HepG2 (cell line): ENCODE measurements at regions not wholly inside any gene's neighbourhood (a gene's known extent, or its start where the extent isn't known, plus 50 kb on each side); places are given as distances from the start of the nearest gene placed in this dataset.

Experiments
- ATAC-seq: fragments of 200-7000 bp; cut with Tn5 transposase; 3 replicates; pipeline ENCODE4 v1.9.1; 2020; ENCODE audit warnings: mild to moderate bottlenecking, moderate library complexity
- BruUV-seq: library from RNA; stranded (reverse); fragments of 400-500 nt; replicated peaks from 2 replicates; lab custom pipeline; 2021; lab: Mats Ljungman, UMichigan
- CTCF ChIA-PET: fragments of 300-600 bp; formaldehyde crosslinking; extraction: SDS; loops from one replicate; lab custom pipeline; 2021; ENCODE audit warnings: low total read pairs, inconsistent platforms, low intra/inter-chr PET ratio; lab: Yijun Ruan, JAX
- POLR2A ChIA-PET: fragments of 350-600 bp; sonication (Branson Sonifier 250); formaldehyde crosslinking; loops from one replicate; lab custom pipeline; 2020; ENCODE audit warnings: antibody characterized with exemption, inconsistent platforms; lab: Yijun Ruan, JAX
- DNase-seq: peaks from one replicate; pipeline ENCODE4 v3.0.0-alpha.2; 2015; ENCODE audit warnings: low spot score
- FAIRE-seq: peaks from 3 replicates; lab custom pipeline; 2011; peaks lifted over from hg19 to GRCh38; lab: Jason Lieb, UNC
- H2AFZ ChIP-seq: one replicate; pipeline ENCODE4 v1.6.1; 2011; ENCODE audit warnings: low read length, inconsistent platforms
- H3K27ac ChIP-seq: fragments of 300-600 bp; 3 replicates; pipeline ENCODE4 v1.8.0; 2011; ENCODE audit warnings: mixed run types, mild to moderate bottlenecking, mixed read lengths, low read length, inconsistent platforms; ENCODE audit not compliant: insufficient read depth; ENCODE audit errors: extremely low read length
- H3K27me3 ChIP-seq, 2 experiments: fragments of 200-600 bp in 1 of 2; 2 replicates in 1 of 2; 3 replicates in 1 of 2; pipeline versions ENCODE4 v1.6.0 to v1.8.0; 2011; ENCODE audit warnings: low read length in 2 of 2, mild to moderate bottlenecking in 2 of 2, moderate library complexity in 2 of 2, inconsistent platforms in 1 of 2; ENCODE audit not compliant: insufficient read depth in 2 of 2, control insufficient read depth in 1 of 2
- H3K36me3 ChIP-seq, 2 experiments: fragments of 200-600 bp in 1 of 2; replicated peaks in 1 of 2; 2 replicates in 1 of 2; 3 replicates in 1 of 2; pipeline versions ENCODE4 v1.5.1 to v1.8.0; 2011; ENCODE audit warnings: low read length in 2 of 2, inconsistent platforms in 1 of 2; ENCODE audit not compliant: insufficient read depth in 2 of 2, control insufficient read depth in 1 of 2
- H3K4me1 ChIP-seq: 2 replicates; pipeline ENCODE4 v1.5.1; 2012; ENCODE audit warnings: low read length, inconsistent platforms; ENCODE audit not compliant: insufficient read depth
- H3K4me2 ChIP-seq: 2 replicates; pipeline ENCODE4 v1.6.0; 2011; ENCODE audit warnings: low read depth, low read length, inconsistent platforms
- H3K4me3 ChIP-seq, 3 experiments: fragments of 200-600 bp in 1 of 3; sonication (generic), shearing (Covaris generic) in 1 of 3; replicated peaks in 1 of 3; 2 replicates each; pipeline ENCODE4 v1.5.1; 2011 to 2016; ENCODE audit warnings: low read length in 3 of 3, inconsistent platforms in 2 of 3, low read depth in 2 of 3, mild to moderate bottlenecking in 2 of 3, control low read depth in 1 of 3, mixed read lengths in 1 of 3; ENCODE audit not compliant: insufficient read depth in 1 of 3
- H3K79me2 ChIP-seq: one replicate; pipeline ENCODE4 v1.6.1; 2011; ENCODE audit warnings: low read length, inconsistent platforms; ENCODE audit not compliant: insufficient read depth
- H3K9ac ChIP-seq: 2 replicates; pipeline ENCODE4 v1.6.0; 2011; ENCODE audit warnings: mild to moderate bottlenecking, low read depth, low read length, inconsistent platforms; ENCODE audit not compliant: insufficient read depth
- H3K9me3 ChIP-seq: 2 replicates; pipeline ENCODE4 v1.5.1; 2012; ENCODE audit warnings: mild to moderate bottlenecking, low read length
- H4K20me1 ChIP-seq: 2 replicates; pipeline ENCODE4 v1.6.0; 2011; ENCODE audit warnings: inconsistent platforms, mild to moderate bottlenecking, low read length, moderate library complexity; ENCODE audit not compliant: insufficient read depth
- ELK4 ChIP-seq: sonication (generic); formaldehyde crosslinking; IDR thresholded peaks from 2 replicates; pipeline ENCODE4 v1.9.0; 2021; ENCODE audit warnings: missing genetic modification reagents, borderline replicate concordance
- GABPB1 ChIP-seq: IDR thresholded peaks from 2 replicates; pipeline ENCODE4 v1.6.1; 2016; ENCODE audit warnings: mild to moderate bottlenecking, missing genetic modification reagents, moderate library complexity, missing compliant biosample characterization
- GPBP1L1 ChIP-seq: sonication (generic); formaldehyde crosslinking; IDR thresholded peaks from 2 replicates; pipeline ENCODE4 v1.5.0; 2020; ENCODE audit warnings: mild to moderate bottlenecking, missing genetic modification reagents
- GTF2F1 ChIP-seq: fragments of 150-350 bp; IDR thresholded peaks from 2 replicates; pipeline ENCODE4 v1.6.1; 2014; ENCODE audit warnings: low read length
- JDP2 ChIP-seq: sonication (generic); formaldehyde crosslinking; IDR thresholded peaks from 2 replicates; pipeline ENCODE4 v1.8.1; 2022; ENCODE audit warnings: missing genetic modification reagents, borderline replicate concordance
- MAFF ChIP-seq: IDR thresholded peaks from 2 replicates; pipeline ENCODE4 v1.6.1; 2011; ENCODE audit warnings: low read depth, low read length, improper control_type of control experiment
- MAFK ChIP-seq, 2 experiments: IDR thresholded peaks in 1 of 2; conservative IDR thresholded peaks in 1 of 2; 2 replicates each; pipeline ENCODE4 v1.6.1; 2011; ENCODE audit warnings: improper control_type of control experiment in 2 of 2, low read length in 2 of 2
- NBN ChIP-seq: fragments of 450-650 bp; conservative IDR thresholded peaks from 2 replicates; pipeline ENCODE4 v1.6.1; 2017
- NFKB2 ChIP-seq: sonication (generic); formaldehyde crosslinking; IDR thresholded peaks from 2 replicates; pipeline ENCODE4 v1.4.0; 2020; ENCODE audit warnings: missing genetic modification reagents, borderline replicate concordance
- PCBP2 ChIP-seq: fragments of 200-400 bp; formaldehyde crosslinking; optimal IDR thresholded peaks from 2 replicates; pipeline ENCODE3; 2018; ENCODE audit warnings: low read length, low read depth; ENCODE audit not compliant: poor library complexity, severe bottlenecking
- PLRG1 ChIP-seq: fragments of 450-650 bp; conservative IDR thresholded peaks from 2 replicates; pipeline ENCODE4 v1.6.1; 2016
- ZNF33A ChIP-seq: sonication (generic); formaldehyde crosslinking; IDR thresholded peaks from 2 replicates; pipeline ENCODE4 v1.5.1; 2020; ENCODE audit warnings: missing genetic modification reagents, mild to moderate bottlenecking, moderate library complexity, borderline replicate concordance
- ZNF484 ChIP-seq: sonication (generic); formaldehyde crosslinking; IDR thresholded peaks from 2 replicates; pipeline ENCODE4 v1.5.1; 2020; ENCODE audit warnings: mild to moderate bottlenecking, low read depth, missing genetic modification reagents, borderline replicate concordance
- ZNF605 ChIP-seq: sonication (generic); formaldehyde crosslinking; IDR thresholded peaks from 2 replicates; pipeline ENCODE4 v1.8.0; 2022; ENCODE audit warnings: mild to moderate bottlenecking, missing genetic modification reagents
- ZNF781 ChIP-seq: sonication (generic); formaldehyde crosslinking; IDR thresholded peaks from 2 replicates; pipeline ENCODE4 v1.5.1; 2020; ENCODE audit warnings: borderline replicate concordance, mild to moderate bottlenecking, missing genetic modification reagents; ENCODE audit errors: not compliant biosample characterization
- ZNF879 ChIP-seq: sonication (generic); formaldehyde crosslinking; IDR thresholded peaks from 2 replicates; pipeline ENCODE4 v1.8.1; 2023; ENCODE audit warnings: missing genetic modification reagents
- ZNF883 ChIP-seq: sonication (generic); formaldehyde crosslinking; IDR thresholded peaks from 2 replicates; pipeline ENCODE4 v1.5.1; 2020; ENCODE audit warnings: mild to moderate bottlenecking, missing genetic modification reagents; ENCODE audit errors: not compliant biosample characterization
- WGBS: methylation state at CpG from one replicate; pipeline ENCODE4 v1.1.6; 2017; ENCODE audit warnings: low lambda C conversion rate; 5-methylcytosine and 5-hydroxymethylcytosine counted together
- in situ Hi-C: cut with HindIII; loops from 2 replicates; pipeline ENCODE4 v1.10.0; 2017; ENCODE audit warnings: low pct_unique_long_range_greater_than_20kb; ENCODE audit not compliant: extremely low pct_ligation_motif_present
- intact Hi-C: fragments of 100-400 bp; cut with micrococcal nuclease; formaldehyde crosslinking; loops from one replicate; pipeline ENCODE4 v1.10.0; 2022; ENCODE audit not compliant: unreplicated experiment

GRCh38 chr5:5050801-5051200 is 89.3 kb upstream of the ADAMTS16 start:
- DNase-seq: no peak
- CTCF ChIA-PET: no interaction called here
- TF ChIP-seq PCBP2: no peak
- TF ChIP-seq ZNF484 (CRISPR knock-in tag): no peak
- TF ChIP-seq GABPB1 (CRISPR knock-in tag): no peak
- TF ChIP-seq ELK4 (CRISPR knock-in tag): no peak
- no peak for FAIRE-seq
- 8% methylated on average over 3 of the region's 3 CpGs for WGBS
- in situ Hi-C loops: no loop called here
- H3K9ac ChIP-seq: no peak overlapping the region
- no TSS peak for BruUV-seq
- H3K36me3 ChIP-seq: no peaks in the 10 kb centered on the region
- H3K4me1 ChIP-seq: no peaks in the 10 kb centered on the region
- intact Hi-C loops: no loop called here
- no peaks in the 10 kb centered on the region for H3K27me3 ChIP-seq
- POLR2A ChIA-PET: no interaction called here
- H3K27ac ChIP-seq: no peak overlapping the region
- no peak overlapping the region for H3K4me3 ChIP-seq
- no peak overlapping the region for H2AFZ ChIP-seq
- H3K4me2 ChIP-seq: no peak overlapping the region
- ATAC-seq: no peak
- H3K9me3 ChIP-seq: no peaks in the 10 kb centered on the region
- H4K20me1 ChIP-seq: no peaks in the 10 kb centered on the region
- H3K79me2 ChIP-seq: no peaks in the 10 kb centered on the region

- intact Hi-C loops: no loop called here
- Histone ChIP-seq H3K79me2 (no peaks in the 10 kb centered on the region), H3K4me3 (no peak overlapping the region), H3K4me1 (no peaks in the 10 kb centered on the region), H3K27me3 (no peaks in the 10 kb centered on the region; a peak in 1 of 5 replicates), H3K9ac (no peak overlapping the region), H3K4me2 (no peak overlapping the region), H2AFZ (no peak overlapping the region), H4K20me1 (no peaks in the 10 kb centered on the region), H3K9me3 (no peaks in the 10 kb centered on the region), H3K27ac (no peak overlapping the region), H3K36me3 (no peaks in the 10 kb centered on the region)
- ChIA-PET POLR2A (no interaction called here), CTCF (no interaction called here)
- no TSS peak for BruUV-seq
- in situ Hi-C loops: no loop called here
- FAIRE-seq (no peak), ATAC-seq (no peak), DNase-seq (no peak)
- WGBS: 27% methylated on average over 1 of the region's 1 CpG
- TF ChIP-seq ZNF879 (no peak), NBN (no peak), GPBP1L1 (CRISPR knock-in tag) (no peak), MAFF (peak; percentile 89), NFKB2 (no peak), MAFK (conservative IDR thresholded peaks at IDR 0.05 in 1 of 2, IDR thresholded peaks at IDR 0.05 in 1 of 2; ENCODE audit: low read length in 2 of 2) (peak; percentile 80 to 94), PLRG1 (no peak), ZNF883 (CRISPR knock-in tag) (no peak), GTF2F1 (no peak), ZNF781 (no peak), ZNF33A (CRISPR knock-in tag) (no peak), ZNF605 (CRISPR knock-in tag) (no peak), JDP2 (CRISPR knock-in tag) (no peak)
Measured at GRCh38 chr5:5055712-5056111, 84.4 kb upstream of the ADAMTS16 start.
